GM12878 (cell line): ENCODE measurements at regions not wholly inside any gene's neighbourhood (a gene's known extent, or its start where the extent isn't known, plus 50 kb on each side); places are given as distances from the start of the nearest gene placed in this dataset.

Source experiments
- ATAC-seq: fragments of 200-7000 bp; cut with Tn5 transposase; 3 replicates; pipeline ENCODE4 v1.9.1; 2020; ENCODE audit warnings: mild to moderate bottlenecking, moderate library complexity
- BruUV-seq: library from RNA; stranded (reverse); fragments of 400-500 nt; replicated peaks from 2 replicates; lab custom pipeline; 2021; lab: Mats Ljungman, UMichigan
- CTCF ChIA-PET: fragments of 300-600 bp; sonication (Branson Sonifier 250); formaldehyde crosslinking; extraction: SDS; loops from one replicate; lab custom pipeline; 2021; ENCODE audit warnings: inconsistent platforms; lab: Yijun Ruan, JAX
- POLR2A ChIA-PET: fragments of 350-600 bp; formaldehyde crosslinking; extraction: SDS; loops from one replicate; lab custom pipeline; 2021; ENCODE audit warnings: inconsistent platforms; lab: Charles Lee
- RAD21 ChIA-PET: fragments of 300-600 bp; sonication (Branson Sonifier 250); formaldehyde crosslinking; loops from one replicate; lab custom pipeline; 2023; ENCODE audit warnings: antibody characterized with exemption; ENCODE audit not compliant: unreplicated experiment; lab: Charles Lee
- SMC1A ChIA-PET: fragments of 300-600 bp; sonication (Branson Sonifier 250); formaldehyde crosslinking; loops from one replicate; lab custom pipeline; 2023; ENCODE audit not compliant: unreplicated experiment, uncharacterized antibody; lab: Charles Lee
- DNase-seq: peaks from one replicate; pipeline ENCODE4 v3.0.0-alpha.2; 2011; ENCODE audit warnings: low read depth, low spot score
- FAIRE-seq: peaks from 3 replicates; lab custom pipeline; 2011; peaks lifted over from hg19 to GRCh38; lab: Jason Lieb, UNC
- H2AFZ ChIP-seq: 2 replicates; pipeline ENCODE4 v1.6.0; 2011; ENCODE audit warnings: low read depth, low read length, control low read depth; ENCODE audit not compliant: control insufficient read depth
- H3K27ac ChIP-seq: 2 replicates; pipeline ENCODE4 v1.5.1; 2011; ENCODE audit warnings: control low read depth; ENCODE audit not compliant: control insufficient read depth, insufficient read depth
- H3K27me3 ChIP-seq, 2 experiments: replicated peaks in 1 of 2; 2 replicates each; pipeline versions ENCODE4 v1.6.0 to v1.6.1; 2011; ENCODE audit warnings: low read length in 1 of 2; ENCODE audit not compliant: control insufficient read depth in 2 of 2, insufficient read depth in 2 of 2
- H3K36me3 ChIP-seq, 2 experiments: 2 replicates each; pipeline ENCODE4 v1.5.1; 2011; ENCODE audit warnings: low read length in 1 of 2; ENCODE audit not compliant: control insufficient read depth in 2 of 2, insufficient read depth in 2 of 2
- H3K4me1 ChIP-seq: 2 replicates; pipeline ENCODE4 v1.6.1; 2011; ENCODE audit warnings: mild to moderate bottlenecking, low read length, moderate library complexity, mixed read lengths; ENCODE audit not compliant: control insufficient read depth, insufficient read depth
- H3K4me2 ChIP-seq: 2 replicates; pipeline ENCODE4 v1.6.0; 2011; ENCODE audit warnings: control low read depth; ENCODE audit not compliant: control insufficient read depth, insufficient read depth
- H3K4me3 ChIP-seq: fragments of 200-600 bp; sonication (generic); 2 replicates; pipeline ENCODE4 v1.5.1; 2016
- H3K79me2 ChIP-seq: 2 replicates; pipeline ENCODE4 v1.6.0; 2011; ENCODE audit warnings: low read length; ENCODE audit not compliant: control insufficient read depth, insufficient read depth
- H3K9ac ChIP-seq: 2 replicates; pipeline ENCODE4 v1.8.0; 2011; ENCODE audit warnings: low read length, control low read depth, mixed read lengths; ENCODE audit not compliant: control insufficient read depth, insufficient read depth
- H3K9me3 ChIP-seq: replicated peaks from 3 replicates; pipeline ENCODE4 v1.5.1; 2011; ENCODE audit warnings: mild to moderate bottlenecking, low read length; ENCODE audit not compliant: control insufficient read depth, insufficient read depth
- H4K20me1 ChIP-seq: 2 replicates; pipeline ENCODE4 v1.6.0; 2011; ENCODE audit not compliant: control insufficient read depth, insufficient read depth
- CHD1 ChIP-seq: IDR thresholded peaks from 2 replicates; pipeline ENCODE4 v1.6.1; 2012; ENCODE audit warnings: low read depth, low read length, improper control_type of control experiment
- HDAC2 ChIP-seq: fragments of 200-600 bp; sonication (generic); IDR thresholded peaks from 2 replicates; pipeline ENCODE4 v1.6.1; 2017
- IRF4 ChIP-seq: IDR thresholded peaks from 2 replicates; pipeline ENCODE4 v1.6.1; 2011; ENCODE audit warnings: low read depth, low read length
- MYC ChIP-seq: IDR thresholded peaks from 2 replicates; pipeline ENCODE4 v1.6.1; 2011; ENCODE audit warnings: mild to moderate bottlenecking, low read length, moderate library complexity, inconsistent platforms; ENCODE audit not compliant: insufficient read depth, insufficient replicate concordance, insufficient read length, severe bottlenecking
- NFIC ChIP-seq: IDR thresholded peaks from 2 replicates; pipeline ENCODE4 v1.6.1; 2012; ENCODE audit warnings: low read depth, mild to moderate bottlenecking, inconsistent platforms, low read length, moderate library complexity
- PAX5 ChIP-seq: IDR thresholded peaks from 2 replicates; pipeline ENCODE4 v1.6.1; 2011; ENCODE audit warnings: low read depth, low read length, borderline replicate concordance
- POLR2AphosphoS5 ChIP-seq: IDR thresholded peaks from 2 replicates; pipeline ENCODE4 v1.6.1; 2011; ENCODE audit warnings: mild to moderate bottlenecking, low read length, inconsistent platforms
- SMAD1 ChIP-seq: fragments of 450-650 bp; IDR thresholded peaks from 2 replicates; pipeline ENCODE4 v1.6.1; 2018; ENCODE audit warnings: mild to moderate bottlenecking, low read depth; ENCODE audit not compliant: partially characterized antibody
- SMC3 ChIP-seq: IDR thresholded peaks from 2 replicates; pipeline ENCODE4 v1.6.1; 2011; ENCODE audit warnings: low read length, improper control_type of control experiment, borderline replicate concordance
- SPI1 ChIP-seq: IDR thresholded peaks from 2 replicates; pipeline ENCODE4 v1.6.1; 2011; ENCODE audit warnings: low read depth, mild to moderate bottlenecking, low read length, moderate library complexity, borderline replicate concordance; ENCODE audit not compliant: insufficient read depth
- STAT3 ChIP-seq: IDR thresholded peaks from 2 replicates; pipeline ENCODE4 v1.6.1; 2011; ENCODE audit warnings: low read depth, low read length, improper control_type of control experiment
- TCF3 ChIP-seq: IDR thresholded peaks from 2 replicates; pipeline ENCODE4 v1.6.1; 2012; ENCODE audit warnings: low read depth, mild to moderate bottlenecking, low read length, borderline replicate concordance; ENCODE audit not compliant: insufficient read depth
- WGBS: methylation state at CpG from one replicate; pipeline ENCODE4 v1.1.6; 2016; ENCODE audit warnings: low lambda C conversion rate; ENCODE audit not compliant: insufficient replicate concordance, insufficient coverage; ENCODE audit errors: missing lambda C conversion rate; 5-methylcytosine and 5-hydroxymethylcytosine counted together
- in situ Hi-C: fragments of 300-500 bp; cut with MboI; formaldehyde crosslinking; loops from 9 replicates; pipeline ENCODE4 v1.14.3; 2018; ENCODE audit warnings: mixed read lengths
- intact Hi-C: fragments of 100-400 bp; cut with micrococcal nuclease; formaldehyde crosslinking; loops from one replicate; pipeline ENCODE4 v1.14.2; 2022; ENCODE audit not compliant: unreplicated experiment
- TF ChIP-seq, protein P1 (sequence below): IDR thresholded peaks from 2 replicates; pipeline ENCODE4 v1.6.1; 2012; ENCODE audit warnings: low read depth, low read length, improper control_type of control experiment
- TF ChIP-seq, protein P2 (sequence below): IDR thresholded peaks from 2 replicates; pipeline ENCODE4 v1.6.1; 2011; ENCODE audit warnings: low read depth, low read length, improper control_type of control experiment, borderline replicate concordance
- TF ChIP-seq, protein P3 (sequence below): fragments of 450-650 bp; formaldehyde crosslinking; IDR thresholded peaks from 2 replicates; pipeline ENCODE4 v1.4.0; 2022; ENCODE audit warnings: mild to moderate bottlenecking, moderate library complexity
- TF ChIP-seq, protein P4 (sequence below): IDR thresholded peaks from 2 replicates; pipeline ENCODE4 v1.6.1; 2011; ENCODE audit warnings: borderline replicate concordance, low read depth, mild to moderate bottlenecking, moderate library complexity, low read length; ENCODE audit not compliant: insufficient read depth, poor library complexity, severe bottlenecking

DNA sequence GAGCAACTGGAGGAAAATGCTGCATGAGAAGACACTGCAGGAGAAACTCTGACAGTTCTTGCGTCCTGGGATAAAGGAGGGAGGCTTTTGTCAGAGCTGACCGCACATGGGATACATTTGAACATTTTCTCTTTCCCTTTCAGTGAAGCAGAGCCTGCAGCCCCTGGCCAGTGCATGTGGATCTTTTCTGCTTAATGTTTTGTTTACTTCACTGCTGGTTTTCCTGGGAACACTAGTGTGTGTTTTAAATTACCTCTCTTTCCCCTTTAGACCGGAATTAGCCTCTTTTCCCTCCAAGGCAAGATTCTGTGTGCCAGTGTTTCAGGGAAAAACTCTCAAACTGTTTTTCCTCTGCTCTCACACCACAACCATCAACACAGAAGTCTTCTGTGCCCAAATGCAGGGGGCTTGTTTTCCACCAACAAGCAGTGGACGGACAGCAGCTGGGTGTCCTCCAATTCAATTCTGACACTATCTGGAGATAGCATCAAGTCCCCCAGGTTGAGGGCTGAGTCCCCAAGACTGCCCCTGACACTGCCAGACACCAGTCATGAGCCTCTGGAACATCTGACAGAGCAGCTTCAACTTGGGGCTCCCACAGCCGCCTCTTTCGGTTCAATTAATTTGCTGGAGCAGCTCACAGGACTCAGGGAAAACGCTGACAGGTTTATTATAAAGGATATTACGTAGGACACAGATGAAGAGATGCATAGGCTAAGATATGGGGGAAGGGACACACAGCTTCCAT is 136.2 kb downstream of the RHOU start (continued):
- TF ChIP-seq, protein P1, sequence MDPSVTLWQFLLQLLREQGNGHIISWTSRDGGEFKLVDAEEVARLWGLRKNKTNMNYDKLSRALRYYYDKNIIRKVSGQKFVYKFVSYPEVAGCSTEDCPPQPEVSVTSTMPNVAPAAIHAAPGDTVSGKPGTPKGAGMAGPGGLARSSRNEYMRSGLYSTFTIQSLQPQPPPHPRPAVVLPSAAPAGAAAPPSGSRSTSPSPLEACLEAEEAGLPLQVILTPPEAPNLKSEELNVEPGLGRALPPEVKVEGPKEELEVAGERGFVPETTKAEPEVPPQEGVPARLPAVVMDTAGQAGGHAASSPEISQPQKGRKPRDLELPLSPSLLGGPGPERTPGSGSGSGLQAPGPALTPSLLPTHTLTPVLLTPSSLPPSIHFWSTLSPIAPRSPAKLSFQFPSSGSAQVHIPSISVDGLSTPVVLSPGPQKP = no peak
- TF ChIP-seq, all 136 proteins: peak for 0

DNA sequence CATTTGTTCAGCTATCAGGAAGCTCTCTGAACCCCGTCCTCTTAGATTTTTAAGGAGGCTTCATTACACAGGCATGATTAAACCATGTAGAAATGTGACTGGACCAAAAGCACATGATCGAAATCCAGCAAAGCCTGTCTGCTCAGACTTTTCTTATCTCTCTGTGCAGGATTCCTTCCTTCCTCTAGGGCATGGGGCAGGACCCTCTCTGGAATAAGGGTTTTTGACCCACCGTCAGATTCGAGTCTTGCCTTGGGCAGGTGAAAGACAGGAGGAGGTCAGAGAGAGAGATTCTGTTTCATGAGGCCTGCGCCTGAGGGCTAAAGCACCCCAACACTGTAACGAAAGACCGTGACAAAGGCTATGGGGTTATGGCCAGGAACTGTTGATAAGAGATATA is 136.8 kb downstream of the RHOU start:
- peaks cover 0 to 2% of the 10 kb centered on the region in 2 experiments; a peak in 3 of 4 replicates for H3K27me3 ChIP-seq
- ChIA-PET CTCF (no interaction called here), RAD21 (no interaction called here), SMC1A (no interaction called here), POLR2A (no interaction called here)
- H3K27ac ChIP-seq = no peak overlapping the region
- no TSS peak for BruUV-seq
- H3K4me2 ChIP-seq = no peak overlapping the region
- H3K9ac ChIP-seq = no peak overlapping the region
- H2AFZ ChIP-seq = no peak overlapping the region
- no peaks in the 10 kb centered on the region for H4K20me1 ChIP-seq
- H3K9me3 ChIP-seq = no peaks in the 10 kb centered on the region
- H3K79me2 ChIP-seq = no peaks in the 10 kb centered on the region
- intact Hi-C loops (no loop called here), in situ Hi-C loops (no loop called here)
- ATAC-seq (no peak), DNase-seq (no peak), FAIRE-seq (no peak)
- WGBS = 38% methylated on average over 7 of the region's 7 CpGs
- H3K4me3 ChIP-seq = no peak overlapping the region
- no peaks in the 10 kb centered on the region for H3K36me3 ChIP-seq
- H3K4me1 ChIP-seq = no peaks in the 10 kb centered on the region
- TF ChIP-seq SMC3 (no peak), TCF3 (no peak), HDAC2 (no peak), SPI1 (no peak), SMAD1 (no peak), POLR2AphosphoS5 (no peak), IRF4 (no peak), PAX5 (no peak), NFIC (no peak), MYC (no peak), STAT3 (no peak), CHD1 (no peak)
- TF ChIP-seq, protein P2, sequence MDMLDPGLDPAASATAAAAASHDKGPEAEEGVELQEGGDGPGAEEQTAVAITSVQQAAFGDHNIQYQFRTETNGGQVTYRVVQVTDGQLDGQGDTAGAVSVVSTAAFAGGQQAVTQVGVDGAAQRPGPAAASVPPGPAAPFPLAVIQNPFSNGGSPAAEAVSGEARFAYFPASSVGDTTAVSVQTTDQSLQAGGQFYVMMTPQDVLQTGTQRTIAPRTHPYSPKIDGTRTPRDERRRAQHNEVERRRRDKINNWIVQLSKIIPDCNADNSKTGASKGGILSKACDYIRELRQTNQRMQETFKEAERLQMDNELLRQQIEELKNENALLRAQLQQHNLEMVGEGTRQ = no peak
- TF ChIP-seq, protein P3, sequence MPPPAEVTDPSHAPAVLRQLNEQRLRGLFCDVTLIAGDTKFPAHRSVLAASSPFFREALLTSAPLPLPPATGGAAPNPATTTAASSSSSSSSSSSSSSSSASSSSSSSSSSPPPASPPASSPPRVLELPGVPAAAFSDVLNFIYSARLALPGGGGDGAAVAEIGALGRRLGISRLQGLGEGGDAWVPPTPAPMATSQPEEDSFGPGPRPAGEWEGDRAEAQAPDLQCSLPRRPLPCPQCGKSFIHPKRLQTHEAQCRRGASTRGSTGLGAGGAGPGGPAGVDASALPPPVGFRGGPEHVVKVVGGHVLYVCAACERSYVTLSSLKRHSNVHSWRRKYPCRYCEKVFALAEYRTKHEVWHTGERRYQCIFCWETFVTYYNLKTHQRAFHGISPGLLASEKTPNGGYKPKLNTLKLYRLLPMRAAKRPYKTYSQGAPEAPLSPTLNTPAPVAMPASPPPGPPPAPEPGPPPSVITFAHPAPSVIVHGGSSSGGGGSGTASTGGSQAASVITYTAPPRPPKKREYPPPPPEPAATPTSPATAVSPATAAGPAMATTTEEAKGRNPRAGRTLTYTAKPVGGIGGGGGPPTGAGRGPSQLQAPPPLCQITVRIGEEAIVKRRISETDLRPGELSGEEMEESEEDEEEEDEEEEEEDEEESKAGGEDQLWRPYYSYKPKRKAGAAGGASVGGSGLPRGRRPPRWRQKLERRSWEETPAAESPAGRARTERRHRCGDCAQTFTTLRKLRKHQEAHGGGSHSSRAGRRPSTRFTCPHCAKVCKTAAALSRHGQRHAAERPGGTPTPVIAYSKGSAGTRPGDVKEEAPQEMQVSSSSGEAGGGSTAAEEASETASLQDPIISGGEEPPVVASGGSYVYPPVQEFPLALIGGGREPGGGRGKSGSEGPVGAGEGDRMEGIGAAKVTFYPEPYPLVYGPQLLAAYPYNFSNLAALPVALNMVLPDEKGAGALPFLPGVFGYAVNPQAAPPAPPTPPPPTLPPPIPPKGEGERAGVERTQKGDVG (CRISPR knock-in tag) = no peak
- TF ChIP-seq, protein P4, sequence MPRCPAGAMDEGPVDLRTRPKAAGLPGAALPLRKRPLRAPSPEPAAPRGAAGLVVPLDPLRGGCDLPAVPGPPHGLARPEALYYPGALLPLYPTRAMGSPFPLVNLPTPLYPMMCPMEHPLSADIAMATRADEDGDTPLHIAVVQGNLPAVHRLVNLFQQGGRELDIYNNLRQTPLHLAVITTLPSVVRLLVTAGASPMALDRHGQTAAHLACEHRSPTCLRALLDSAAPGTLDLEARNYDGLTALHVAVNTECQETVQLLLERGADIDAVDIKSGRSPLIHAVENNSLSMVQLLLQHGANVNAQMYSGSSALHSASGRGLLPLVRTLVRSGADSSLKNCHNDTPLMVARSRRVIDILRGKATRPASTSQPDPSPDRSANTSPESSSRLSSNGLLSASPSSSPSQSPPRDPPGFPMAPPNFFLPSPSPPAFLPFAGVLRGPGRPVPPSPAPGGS = no peak
